Neural cell (in vitro differentiated cells): ENCODE measurements at regions not wholly inside any gene's neighbourhood (a gene's known extent, or its start where the extent isn't known, plus 50 kb on each side); places are given as distances from the start of the nearest gene placed in this dataset.

ENCODE experiments used
- H2AFZ ChIP-seq: fragments of 200-600, 300-800 bp; sonication (generic), shearing (Covaris generic); 2 replicates; pipeline ENCODE4 v1.6.0; 2014; ENCODE audit warnings: low read depth, mild to moderate bottlenecking, antibody characterized with exemption, low read length, moderate library complexity
- H3F3A ChIP-seq: fragments of 200-600 bp; shearing (Covaris generic); 2 replicates; pipeline ENCODE4 v1.6.1; 2016; ENCODE audit warnings: mild to moderate bottlenecking, moderate library complexity, mixed read lengths, antibody characterized with exemption, low read length; ENCODE audit not compliant: insufficient read depth, poor library complexity, severe bottlenecking
- H3K27ac ChIP-seq: fragments of 200-600, 300-800 bp; sonication (generic), shearing (Covaris generic); 2 replicates; pipeline ENCODE4 v1.5.1; 2014; ENCODE audit warnings: mild to moderate bottlenecking, low read length, moderate library complexity
- H3K27me3 ChIP-seq: fragments of 300-800, 200-600 bp; sonication (generic), shearing (Covaris generic); 2 replicates; pipeline ENCODE4 v1.6.0; 2014; ENCODE audit warnings: mild to moderate bottlenecking, low read depth, low read length, moderate library complexity; ENCODE audit not compliant: insufficient read depth
- H3K36me3 ChIP-seq: fragments of 300-800, 200-600 bp; sonication (generic), shearing (Covaris generic); 2 replicates; pipeline ENCODE4 v1.5.1; 2014; ENCODE audit warnings: mild to moderate bottlenecking, antibody characterized with exemption, low read length, moderate library complexity; ENCODE audit not compliant: insufficient read depth
- H3K4me2 ChIP-seq: fragments of 300-800, 200-600 bp; sonication (generic), shearing (Covaris generic); 2 replicates; pipeline ENCODE4 v1.6.0; 2014; ENCODE audit warnings: mild to moderate bottlenecking, low read length
- H3K4me3 ChIP-seq: fragments of 300-800, 200-600 bp; sonication (generic), shearing (Covaris generic); 2 replicates; pipeline ENCODE4 v1.5.1; 2014; ENCODE audit warnings: mild to moderate bottlenecking, low read length, moderate library complexity
- H3K79me2 ChIP-seq: fragments of 200-600 bp; shearing (Covaris generic); replicated peaks from 2 replicates; pipeline ENCODE4 v1.6.0; 2014; ENCODE audit warnings: mild to moderate bottlenecking, low read length, moderate library complexity; ENCODE audit not compliant: insufficient read depth
- H3K9ac ChIP-seq: fragments of 300-800, 200-600 bp; sonication (generic), shearing (Covaris generic); 2 replicates; pipeline ENCODE4 v1.6.1; 2016; ENCODE audit warnings: mild to moderate bottlenecking, low read length, mixed read lengths
- H3K9me2 ChIP-seq: fragments of 200-600 bp; shearing (Covaris generic); 2 replicates; pipeline ENCODE4 v1.6.1; 2016; ENCODE audit warnings: mild to moderate bottlenecking, low read length, mixed read lengths; ENCODE audit not compliant: insufficient read depth
- H3K9me3 ChIP-seq: fragments of 200-600, 300-800 bp; sonication (generic), shearing (Covaris generic); 2 replicates; pipeline ENCODE4 v1.6.1; 2016; ENCODE audit warnings: mild to moderate bottlenecking, mixed run types, low read length, moderate library complexity, mixed read lengths
- H4K20me1 ChIP-seq: fragments of 200-600 bp; shearing (Covaris generic); 2 replicates; pipeline ENCODE4 v1.6.1; 2016; ENCODE audit warnings: mild to moderate bottlenecking, mixed run types; ENCODE audit not compliant: insufficient read depth
- CTCF ChIP-seq: fragments of 450-650 bp; IDR thresholded peaks from 2 replicates; pipeline ENCODE4 v1.5.1; 2014; ENCODE audit warnings: antibody characterized with exemption, mild to moderate bottlenecking, moderate library complexity; ENCODE audit not compliant: poor library complexity, severe bottlenecking
- EP300 ChIP-seq: fragments of 450-650 bp; conservative IDR thresholded peaks from 2 replicates; pipeline ENCODE4 v1.6.1; 2014; ENCODE audit warnings: antibody characterized with exemption, mild to moderate bottlenecking, moderate library complexity; ENCODE audit not compliant: poor library complexity, severe bottlenecking
- EZH2 ChIP-seq: fragments of 200-600, 300-800 bp; shearing (Covaris generic), sonication (generic); IDR thresholded peaks from 2 replicates; pipeline ENCODE4 v1.6.1; 2014; ENCODE audit warnings: antibody characterized with exemption, low read length, borderline replicate concordance, mild to moderate bottlenecking; ENCODE audit not compliant: insufficient read depth, poor library complexity, severe bottlenecking
- MXI1 ChIP-seq: fragments of 450-650 bp; conservative IDR thresholded peaks from 2 replicates; pipeline ENCODE4 v1.6.1; 2014; ENCODE audit warnings: antibody characterized with exemption, mild to moderate bottlenecking; ENCODE audit not compliant: poor library complexity, severe bottlenecking
- POLR2AphosphoS5 ChIP-seq: IDR thresholded peaks from 2 replicates; pipeline ENCODE4 v1.6.1; 2012
- RAD21 ChIP-seq: fragments of 450-650 bp; conservative IDR thresholded peaks from 2 replicates; pipeline ENCODE4 v1.6.1; 2014; ENCODE audit warnings: antibody characterized with exemption, mild to moderate bottlenecking, moderate library complexity
- SMC3 ChIP-seq: fragments of 450-650 bp; conservative IDR thresholded peaks from 2 replicates; pipeline ENCODE4 v1.6.1; 2014; ENCODE audit warnings: antibody characterized with exemption, mild to moderate bottlenecking, moderate library complexity; ENCODE audit not compliant: poor library complexity
- TAF1 ChIP-seq: IDR thresholded peaks from 2 replicates; pipeline ENCODE4 v1.6.1; 2012; ENCODE audit warnings: low read depth
- TF ChIP-seq, protein P1 (sequence below): IDR thresholded peaks from 2 replicates; pipeline ENCODE4 v1.6.1; 2012; ENCODE audit warnings: borderline replicate concordance

- Histone ChIP-seq H3K27ac (no peak overlapping the region), H3K4me2 (no peak overlapping the region), H3K4me3 (no peak overlapping the region), H3K27me3 (no peaks in the 10 kb centered on the region), H3K9me3 (no peaks in the 10 kb centered on the region), H3K9ac (no peak overlapping the region), H3K79me2 (no peaks in the 10 kb centered on the region), H3K36me3 (no peaks in the 10 kb centered on the region), H3K9me2 (no peaks in the 10 kb centered on the region), H4K20me1 (no peaks in the 10 kb centered on the region), H2AFZ (no peak overlapping the region), H3F3A (no peaks in the 10 kb centered on the region)
- TF ChIP-seq, protein P1, sequence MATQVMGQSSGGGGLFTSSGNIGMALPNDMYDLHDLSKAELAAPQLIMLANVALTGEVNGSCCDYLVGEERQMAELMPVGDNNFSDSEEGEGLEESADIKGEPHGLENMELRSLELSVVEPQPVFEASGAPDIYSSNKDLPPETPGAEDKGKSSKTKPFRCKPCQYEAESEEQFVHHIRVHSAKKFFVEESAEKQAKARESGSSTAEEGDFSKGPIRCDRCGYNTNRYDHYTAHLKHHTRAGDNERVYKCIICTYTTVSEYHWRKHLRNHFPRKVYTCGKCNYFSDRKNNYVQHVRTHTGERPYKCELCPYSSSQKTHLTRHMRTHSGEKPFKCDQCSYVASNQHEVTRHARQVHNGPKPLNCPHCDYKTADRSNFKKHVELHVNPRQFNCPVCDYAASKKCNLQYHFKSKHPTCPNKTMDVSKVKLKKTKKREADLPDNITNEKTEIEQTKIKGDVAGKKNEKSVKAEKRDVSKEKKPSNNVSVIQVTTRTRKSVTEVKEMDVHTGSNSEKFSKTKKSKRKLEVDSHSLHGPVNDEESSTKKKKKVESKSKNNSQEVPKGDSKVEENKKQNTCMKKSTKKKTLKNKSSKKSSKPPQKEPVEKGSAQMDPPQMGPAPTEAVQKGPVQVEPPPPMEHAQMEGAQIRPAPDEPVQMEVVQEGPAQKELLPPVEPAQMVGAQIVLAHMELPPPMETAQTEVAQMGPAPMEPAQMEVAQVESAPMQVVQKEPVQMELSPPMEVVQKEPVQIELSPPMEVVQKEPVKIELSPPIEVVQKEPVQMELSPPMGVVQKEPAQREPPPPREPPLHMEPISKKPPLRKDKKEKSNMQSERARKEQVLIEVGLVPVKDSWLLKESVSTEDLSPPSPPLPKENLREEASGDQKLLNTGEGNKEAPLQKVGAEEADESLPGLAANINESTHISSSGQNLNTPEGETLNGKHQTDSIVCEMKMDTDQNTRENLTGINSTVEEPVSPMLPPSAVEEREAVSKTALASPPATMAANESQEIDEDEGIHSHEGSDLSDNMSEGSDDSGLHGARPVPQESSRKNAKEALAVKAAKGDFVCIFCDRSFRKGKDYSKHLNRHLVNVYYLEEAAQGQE: no peak
- TF ChIP-seq RAD21 (no peak), POLR2AphosphoS5 (no peak), CTCF (no peak), SMC3 (no peak), EP300 (no peak), TAF1 (no peak), MXI1 (no peak), EZH2 (no peak)
These were observed 53.7 kb upstream of the ZNF32 start for GRCh38 chr10:43702213-43702935.

- TF ChIP-seq, protein P1: no peak
- no peaks in the 10 kb centered on the region for H3K27me3 ChIP-seq
- no peaks in the 10 kb centered on the region for H3K79me2 ChIP-seq
- H3K9ac ChIP-seq: no peak overlapping the region
- H3K9me3 ChIP-seq: no peaks in the 10 kb centered on the region
- H3K27ac ChIP-seq: no peak overlapping the region
- H4K20me1 ChIP-seq: no peaks in the 10 kb centered on the region
- H3K4me2 ChIP-seq: no peak overlapping the region
- H3K36me3 ChIP-seq: no peaks in the 10 kb centered on the region
- H3K9me2 ChIP-seq: no peaks in the 10 kb centered on the region
- no peak overlapping the region for H2AFZ ChIP-seq
- H3F3A ChIP-seq: no peaks in the 10 kb centered on the region
- no peak overlapping the region for H3K4me3 ChIP-seq
These were observed 52.6 kb upstream of the ZNF32 start for GRCh38 chr10:43701295-43701694.
